Renal pelvis (tissue), 1 donor: ENCODE measurements at regions not wholly inside any gene's neighbourhood (a gene's known extent, or its start where the extent isn't known, plus 50 kb on each side); places are given as distances from the start of the nearest gene placed in this dataset.

ENCODE experiments used
- DNase-seq: peaks from one replicate; pipeline ENCODE4 v3.0.0-alpha.2; 2013

DNA sequence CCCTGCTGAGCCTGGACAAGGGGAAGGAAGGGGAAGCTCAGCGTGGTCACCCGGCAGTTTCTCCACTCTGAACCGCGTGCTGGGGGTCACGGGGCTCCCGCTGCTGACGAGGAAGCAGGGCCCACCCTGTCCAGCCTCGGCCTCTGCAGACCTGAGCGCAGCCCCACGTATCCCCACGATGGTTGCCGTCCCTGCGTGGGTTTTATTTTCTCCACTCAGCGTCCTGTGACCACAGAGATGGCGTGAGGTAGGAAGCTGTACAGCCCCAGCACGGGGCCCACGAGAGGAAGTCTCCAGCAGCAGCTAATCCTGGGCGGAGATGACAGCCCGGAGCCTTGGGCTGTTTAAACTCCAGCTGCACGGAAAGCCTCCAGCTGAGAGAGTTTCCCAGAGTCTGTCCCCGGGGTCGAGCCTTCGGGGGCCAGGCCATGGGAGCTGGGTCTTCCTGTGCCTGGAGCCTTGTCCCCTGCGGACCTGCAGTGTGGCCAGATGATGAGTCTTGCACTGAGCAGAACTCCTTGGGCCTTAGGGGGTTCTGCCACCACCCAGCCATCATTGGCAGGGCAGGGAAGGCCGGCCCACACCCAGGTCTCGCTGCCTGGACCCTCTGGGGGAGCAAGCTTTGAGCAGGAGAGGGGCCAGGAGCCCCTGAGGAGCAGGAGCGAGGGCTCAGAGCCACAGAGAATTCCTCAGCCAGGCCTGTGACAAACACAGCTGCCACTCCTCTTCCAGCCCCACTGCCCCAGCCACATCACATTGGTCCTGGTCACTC is 72.8 kb upstream of the FAM20C start:
- no peak for DNase-seq

GRCh38 chr7:120164-120991 is 72.0 kb upstream of the FAM20C start:
- no peak for DNase-seq

DNA sequence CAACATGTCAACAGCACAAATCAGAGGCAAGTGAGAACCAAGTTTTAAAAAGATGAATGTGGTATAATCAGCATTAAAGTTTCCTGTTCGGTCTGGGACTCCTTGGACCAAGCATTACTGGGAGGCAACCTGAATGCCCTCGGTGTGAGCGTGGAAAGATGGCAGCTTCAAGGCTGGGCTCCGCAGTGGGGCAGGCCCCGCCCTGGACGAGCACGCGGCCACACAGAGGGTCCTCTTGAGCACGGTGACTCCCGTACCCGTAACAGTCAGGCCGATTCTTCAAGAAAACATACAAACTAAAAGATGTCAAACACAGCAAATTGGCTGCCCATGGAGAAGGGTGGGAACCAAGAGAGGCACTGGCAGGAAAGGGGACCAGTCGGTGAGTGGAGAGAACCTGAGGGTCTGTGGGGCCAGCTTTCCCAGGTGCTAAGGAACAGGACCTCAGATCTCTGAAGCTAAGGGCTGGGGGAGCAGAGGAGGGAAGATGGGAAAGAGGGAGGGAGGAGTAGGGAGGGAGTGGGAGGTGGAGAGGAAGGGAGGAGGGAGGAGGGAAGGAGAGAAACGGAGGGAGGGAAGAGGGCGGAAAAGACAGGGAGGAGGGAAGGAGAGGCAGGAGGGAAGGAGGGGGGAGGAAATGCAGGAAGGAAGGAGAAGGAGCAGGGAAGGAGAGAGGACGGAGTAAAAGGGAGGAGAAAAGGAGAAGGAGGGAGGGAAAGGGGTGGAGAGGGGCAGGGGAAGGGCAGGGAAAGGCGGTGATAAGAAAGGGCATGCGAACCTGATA is 71.2 kb upstream of the FAM20C start:
- no peak for DNase-seq

GRCh38 chr7:123237-123636 is 69.1 kb upstream of the FAM20C start:
- DNase-seq = no peak

DNA sequence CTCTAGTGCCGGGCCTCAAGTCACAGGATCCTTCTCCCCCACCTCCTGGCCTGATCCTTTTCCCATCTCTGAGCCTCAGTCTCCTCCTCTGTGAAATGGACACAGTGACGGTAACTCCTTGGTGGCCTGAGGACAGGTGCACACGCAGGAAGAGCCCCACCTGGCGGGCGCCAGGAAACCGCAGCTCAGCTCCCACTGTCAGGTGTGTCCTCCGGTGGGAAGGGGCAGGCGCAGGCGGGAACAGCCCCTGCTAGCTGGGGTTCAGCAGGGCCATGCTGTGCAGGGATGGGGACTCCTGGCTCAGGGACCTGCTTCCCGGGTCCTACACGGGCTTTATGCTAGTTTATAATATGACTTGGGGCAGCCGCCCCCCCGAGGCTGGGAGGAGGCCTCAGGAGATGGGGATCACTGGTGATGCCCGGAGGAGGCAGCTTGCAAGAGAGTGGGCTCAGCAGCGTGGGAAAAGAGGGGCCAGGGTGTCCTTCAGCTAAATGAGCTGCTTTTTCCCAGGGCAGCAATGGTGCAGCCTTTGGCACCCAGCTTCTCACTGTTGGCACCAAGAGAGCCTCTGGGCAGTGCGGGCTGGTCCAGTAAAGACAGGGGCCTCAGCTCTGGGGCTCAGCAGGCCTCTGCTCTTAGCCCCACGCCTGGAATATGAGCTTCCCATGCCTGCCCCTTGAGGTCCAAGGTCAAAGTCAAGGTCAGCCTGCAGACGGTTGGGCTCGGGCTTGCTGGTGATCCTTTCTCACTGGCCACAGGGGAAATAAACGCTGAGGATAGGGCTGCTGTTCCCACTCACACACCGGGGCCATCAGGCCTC is 68.0 kb upstream of the FAM20C start:
- DNase-seq = no peak

DNA sequence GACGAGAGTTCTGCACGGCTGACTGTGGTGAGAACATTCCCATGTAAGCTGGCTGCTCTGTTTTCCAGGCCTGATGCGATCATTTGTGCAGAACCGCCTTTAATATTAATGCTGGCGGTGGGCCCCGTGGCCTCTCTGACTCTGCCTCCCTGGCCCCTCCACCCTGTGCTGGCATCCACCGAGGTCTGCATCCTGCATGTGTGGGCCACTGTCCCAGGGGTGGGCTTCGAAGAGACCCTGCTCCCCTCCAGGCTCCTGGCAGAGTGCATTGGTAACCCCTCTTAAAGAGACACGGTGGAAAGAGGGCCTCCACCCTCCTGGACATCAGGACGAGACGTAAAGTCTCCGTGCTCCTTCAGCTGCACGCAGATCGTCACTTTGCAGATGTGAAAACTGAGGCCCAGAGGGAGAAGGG is 67.3 kb upstream of the FAM20C start:
- no peak for DNase-seq

DNA sequence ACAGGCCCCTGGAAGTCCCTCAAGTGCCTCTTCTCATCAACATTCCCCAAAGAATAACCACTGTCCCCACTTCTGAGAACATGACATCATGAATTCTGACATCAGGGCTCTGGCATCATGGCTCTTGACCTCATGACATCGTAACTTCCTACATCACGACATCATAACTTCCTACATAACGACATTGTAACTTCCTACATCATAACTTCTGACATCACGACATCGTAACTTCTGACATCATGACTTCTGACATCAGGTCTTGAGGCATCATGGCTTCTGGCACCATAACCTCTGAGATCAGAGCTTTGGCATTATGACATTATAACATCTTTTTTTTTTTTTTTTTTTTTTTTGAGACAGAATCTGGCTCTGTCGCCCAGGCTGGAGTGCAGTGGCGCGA is 66.7 kb upstream of the FAM20C start:
- no peak for DNase-seq

GRCh38 chr7:126368-126767 is 66.0 kb upstream of the FAM20C start:
- DNase-seq = no peak

GRCh38 chr7:127064-127598 is 65.2 kb upstream of the FAM20C start:
- DNase-seq = no peak

GRCh38 chr7:128171-129080 is 63.9 kb upstream of the FAM20C start:
- DNase-seq = no peak

- DNase-seq = no peak
Observed at GRCh38 chr7:129366-130221, 62.8 kb upstream of the FAM20C start.

DNA sequence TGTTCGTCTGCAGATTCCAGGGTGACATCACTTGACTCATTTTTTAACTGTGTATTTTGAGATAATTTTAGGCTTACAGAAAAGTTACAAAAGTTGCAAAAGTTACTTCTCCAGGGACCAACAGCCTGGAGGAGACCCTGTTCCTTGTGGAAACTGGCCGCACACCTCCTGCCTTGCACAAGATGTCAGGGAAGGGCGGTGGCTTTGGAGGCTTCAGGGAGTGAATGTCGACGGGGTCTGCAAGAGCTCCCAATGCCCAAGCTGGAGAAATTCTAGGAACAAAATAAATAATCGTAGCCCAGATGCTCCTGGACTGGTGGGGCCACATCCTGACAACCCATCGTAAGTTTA is 62.2 kb upstream of the FAM20C start:
- no peak for DNase-seq

DNA sequence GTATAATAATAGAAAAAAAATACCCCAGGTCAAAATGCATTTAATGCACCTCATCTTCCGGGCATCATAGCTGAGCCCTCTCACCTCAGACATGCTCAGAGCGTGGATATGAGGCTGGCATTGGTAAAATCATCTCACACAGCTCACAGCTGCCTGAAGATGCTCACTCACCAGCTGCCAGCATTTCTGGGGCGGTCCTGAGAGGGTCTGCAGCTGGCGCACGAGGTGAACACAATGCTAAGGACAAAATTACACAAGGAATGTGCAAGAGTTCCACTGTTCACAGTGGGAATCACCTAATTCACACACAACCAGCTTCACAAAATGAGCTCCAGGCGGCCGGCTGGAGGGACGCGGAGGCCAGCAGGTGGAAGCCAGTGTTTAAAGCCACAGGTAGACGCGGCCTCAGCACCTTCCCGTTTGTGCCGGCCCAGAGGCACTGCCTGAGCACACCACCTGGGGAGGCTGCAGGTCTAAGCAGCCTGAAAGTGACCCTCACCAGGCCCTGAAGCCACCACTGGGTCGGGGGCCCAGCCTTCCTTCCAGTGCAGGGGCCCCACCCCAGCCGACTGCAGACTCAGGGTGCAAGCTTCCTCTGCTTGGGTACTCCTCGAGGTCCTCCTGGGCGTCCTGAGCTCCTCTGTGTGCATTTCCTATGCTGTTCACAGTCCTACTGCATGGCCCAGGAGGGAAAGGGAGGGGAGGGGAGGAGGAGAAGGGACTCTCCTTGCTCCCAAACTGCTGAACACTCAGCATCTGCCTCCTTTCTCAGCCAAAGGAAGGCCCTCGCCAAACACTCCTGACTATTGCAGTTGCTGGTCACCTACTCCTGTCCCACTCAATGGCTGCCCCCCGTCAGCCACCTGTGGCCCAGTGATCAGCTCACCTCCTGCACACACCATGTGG is 61.2 kb upstream of the FAM20C start:
- DNase-seq = no peak

GRCh38 chr7:131781-132482 is 60.4 kb upstream of the FAM20C start:
- DNase-seq = no peak

- DNase-seq = no peak
Observed at GRCh38 chr7:132899-133298, 59.5 kb upstream of the FAM20C start.

DNA sequence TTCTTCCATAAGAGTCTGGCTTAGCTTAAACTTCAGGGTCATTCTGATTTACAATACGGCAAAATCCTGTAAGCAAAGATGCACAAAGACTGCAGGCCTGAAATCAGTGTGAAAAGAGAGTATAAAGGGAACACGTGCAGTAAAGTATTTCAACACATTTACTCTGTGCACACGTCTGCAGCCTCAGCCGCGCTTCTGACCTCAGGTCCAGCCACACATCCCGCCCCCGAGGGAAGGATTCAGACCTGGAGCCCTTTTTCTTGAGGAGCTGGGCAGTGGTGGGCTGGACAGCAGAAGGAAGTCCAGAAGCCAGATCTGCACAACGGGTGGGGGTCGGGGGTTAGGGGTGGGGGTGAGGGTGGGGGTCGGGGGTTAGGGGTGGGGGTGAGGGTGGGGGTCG is 58.9 kb upstream of the FAM20C start:
- DNase-seq = no peak

DNA sequence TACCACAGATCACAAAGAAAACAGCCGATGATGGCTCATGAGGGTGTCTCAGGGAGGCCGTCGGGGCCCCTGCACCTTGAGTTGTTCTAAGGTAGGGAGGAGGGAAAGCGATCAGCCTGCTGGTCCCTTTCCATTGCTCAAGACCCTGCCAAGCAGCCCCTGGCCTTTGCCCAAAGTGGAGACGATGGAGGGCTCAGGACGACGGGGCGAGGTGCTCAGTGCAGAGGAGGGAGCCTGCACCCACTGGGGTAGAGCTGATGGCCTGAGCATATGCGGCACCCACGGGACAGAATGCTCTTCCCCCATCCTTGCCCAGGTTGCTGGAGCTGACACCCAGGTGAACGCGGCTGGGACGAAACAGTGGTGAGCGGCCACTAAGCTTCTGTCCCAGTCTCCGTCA is 58.3 kb upstream of the FAM20C start:
- DNase-seq = no peak
